ENCODE measurements at regions not wholly inside any gene's neighbourhood (a gene's known extent, or its start where the extent isn't known, plus 50 kb on each side); places are given as distances from the start of the nearest gene placed in this dataset.
A peak's percentile ranks its signal among the peaks of the same experiment; 100 is the strongest.

- intact Hi-C loops (cut with DNase I): no loop called here
- no peaks in the 10 kb centered on the region for H3K36me3 ChIP-seq
- TF ChIP-seq CTCF (IDR thresholded peaks at IDR 0.05) (no peak), POLR2AphosphoS5 (IDR thresholded peaks at IDR 0.05) (no peak), POLR2A (IDR thresholded peaks at IDR 0.05) (no peak), EP300 (IDR thresholded peaks at IDR 0.05) (no peak)
- H3K9me3 ChIP-seq: no peaks in the 10 kb centered on the region
- H3K4me1 ChIP-seq: peaks cover 0 to 7% (median 0%) of the 10 kb centered on the region in 4 donors
- 12% methylated on average over 2 of the region's 2 CpGs for WGBS, 2 donors
- DNase-seq: no peak
- peak overlapping the region in 2 of 4 donors; percentile 5 to 7 for H3K4me3 ChIP-seq
- no peaks in the 10 kb centered on the region for H3K27me3 ChIP-seq
- H3K27ac ChIP-seq: no peak overlapping the region
These were observed 101.1 kb upstream of the GNAQ start for GRCh38 chr9:78132701-78133058.

DNA sequence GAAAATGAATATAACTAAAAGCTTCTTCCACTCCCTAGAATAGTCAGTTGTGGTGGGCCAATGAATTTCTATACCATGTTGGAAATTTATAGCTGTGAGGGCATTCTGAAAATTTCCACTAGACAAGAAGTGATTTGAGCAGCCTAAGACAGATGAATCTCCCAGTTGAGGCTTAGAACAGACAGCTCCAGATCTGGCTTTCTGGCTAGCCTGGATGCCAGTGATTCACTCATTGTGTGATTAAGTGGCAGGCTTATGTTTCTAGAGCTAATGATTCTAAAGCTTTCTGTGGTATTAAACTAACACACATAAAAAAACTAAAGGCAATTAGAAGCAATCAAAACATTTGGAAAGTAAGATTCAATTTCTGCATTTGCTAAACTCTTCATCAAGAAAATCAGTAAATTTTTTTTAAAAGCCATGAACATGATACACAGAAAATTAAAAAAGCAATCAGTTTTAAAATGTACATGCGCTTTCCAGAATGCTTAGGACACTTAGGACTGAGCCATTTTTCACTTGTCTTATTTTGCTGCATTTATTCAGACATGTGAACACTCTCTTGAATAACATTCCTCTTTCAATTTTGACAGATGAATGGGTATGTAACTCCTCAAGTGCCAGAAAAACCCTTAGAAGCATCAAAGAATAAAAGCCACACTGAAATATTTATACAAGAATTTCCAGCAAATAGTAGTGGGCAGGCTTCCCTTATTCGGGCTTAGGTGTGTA, 100.5 kb upstream of the GNAQ start:
- TF ChIP-seq POLR2AphosphoS5 (IDR thresholded peaks at IDR 0.05): no peak
- TF ChIP-seq POLR2A (IDR thresholded peaks at IDR 0.05): no peak
- TF ChIP-seq EP300 (IDR thresholded peaks at IDR 0.05): no peak
- TF ChIP-seq CTCF (IDR thresholded peaks at IDR 0.05): no peak
- no peaks in the 10 kb centered on the region for H3K36me3 ChIP-seq
- no peaks in the 10 kb centered on the region for H3K27me3 ChIP-seq
- intact Hi-C loops (cut with DNase I): no loop called here
- no peak overlapping the region for H3K27ac ChIP-seq
- peaks cover 0 to 7% (median 0%) of the 10 kb centered on the region in 4 donors for H3K4me1 ChIP-seq
- DNase-seq: no peak
- H3K4me3 ChIP-seq: peak overlapping the region in 2 of 4 donors; percentile 5 to 7
- no peaks in the 10 kb centered on the region for H3K9me3 ChIP-seq
- 80 to 82% methylated on average over 2 of the region's 2 CpGs for WGBS, 2 donors

DNA sequence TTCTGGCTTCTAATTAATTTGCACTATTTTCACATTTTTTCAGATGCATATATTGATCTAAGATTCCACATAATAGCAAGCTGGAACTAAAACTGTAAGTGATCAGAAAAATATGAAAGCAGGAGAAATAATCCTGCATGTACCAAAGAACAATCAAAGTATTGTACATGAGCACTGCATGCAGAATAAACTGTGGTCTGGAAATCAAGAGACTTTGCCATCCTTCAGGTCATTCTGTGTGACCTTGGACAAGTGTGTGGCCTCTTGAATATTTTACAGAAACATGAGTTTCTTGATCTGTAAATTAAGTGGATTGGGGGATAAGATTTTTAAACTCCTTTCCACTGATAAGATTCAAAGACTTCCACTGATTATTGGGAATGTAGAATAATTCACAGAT, 99.2 kb upstream of the GNAQ start:
- no peaks in the 10 kb centered on the region for H3K27me3 ChIP-seq
- no peak for DNase-seq
- H3K36me3 ChIP-seq: no peaks in the 10 kb centered on the region
- no peak overlapping the region for H3K4me3 ChIP-seq
- no peak overlapping the region for H3K27ac ChIP-seq
- TF ChIP-seq POLR2AphosphoS5 (IDR thresholded peaks at IDR 0.05) (no peak), EP300 (IDR thresholded peaks at IDR 0.05) (no peak), CTCF (IDR thresholded peaks at IDR 0.05) (no peak), POLR2A (IDR thresholded peaks at IDR 0.05) (no peak)
- H3K9me3 ChIP-seq: no peaks in the 10 kb centered on the region
- intact Hi-C loops (cut with DNase I): no loop called here
- peaks cover 0 to 7% (median 0%) of the 10 kb centered on the region in 4 donors for H3K4me1 ChIP-seq

- TF ChIP-seq POLR2AphosphoS5 (IDR thresholded peaks at IDR 0.05) (no peak), EP300 (IDR thresholded peaks at IDR 0.05) (no peak)
- Histone ChIP-seq H3K27ac (no peak overlapping the region), H3K4me3 (no peak overlapping the region), H3K27me3 (no peaks in the 10 kb centered on the region), H3K36me3 (no peaks in the 10 kb centered on the region), H3K4me1 (peaks cover 0 to 7% (median 0%) of the 10 kb centered on the region in 4 donors), H3K9me3 (no peaks in the 10 kb centered on the region)
- 85 to 86% methylated on average over 6 of the region's 6 CpGs for WGBS, 2 donors
- intact Hi-C loops (cut with DNase I): no loop called here
- no peak for DNase-seq
These were observed 98.4 kb upstream of the GNAQ start for GRCh38 chr9:78130004-78130403.

DNA sequence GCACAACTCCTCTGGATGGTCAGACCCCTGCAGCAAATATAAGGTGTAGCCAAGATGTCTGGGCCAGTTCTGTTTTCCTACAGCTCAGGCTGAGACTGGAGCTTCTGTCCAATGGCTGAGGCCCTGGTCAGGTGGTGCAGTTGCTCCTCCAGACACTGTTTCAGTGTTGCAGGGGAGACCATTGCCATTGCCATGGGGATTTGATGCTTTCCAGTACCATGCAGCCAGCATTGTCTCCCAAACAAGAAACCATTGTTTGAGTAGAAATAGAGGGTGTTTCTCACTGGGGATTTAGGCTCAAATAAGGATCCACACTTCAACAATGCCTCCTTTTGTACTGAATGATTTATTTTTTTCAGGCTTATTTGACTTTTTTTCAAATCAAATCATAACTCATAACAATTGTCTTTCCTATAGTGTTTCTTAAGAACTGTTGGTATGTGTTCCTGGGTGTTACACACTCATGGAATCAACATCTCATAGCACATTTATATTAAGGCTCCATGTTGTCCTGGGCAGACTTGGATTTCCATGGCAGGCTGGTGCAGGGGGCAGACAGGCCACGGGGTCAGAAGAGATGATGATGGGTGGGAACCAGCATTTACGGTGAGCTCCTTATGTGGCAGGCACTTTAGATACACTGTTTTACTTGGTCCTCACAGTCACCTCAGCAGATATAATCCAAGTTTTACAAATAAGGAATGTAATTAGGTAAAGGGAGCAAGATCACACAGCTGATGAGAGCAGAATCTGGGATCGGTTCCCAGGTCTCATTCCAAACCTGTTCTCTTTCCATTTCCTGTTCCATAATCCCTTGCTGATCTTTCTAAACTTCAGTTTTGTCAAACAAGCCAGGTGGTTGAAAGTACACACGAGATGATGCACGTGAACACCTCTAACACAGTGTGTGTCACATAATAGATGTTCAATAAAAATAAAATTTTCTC, 95.9 kb upstream of the GNAQ start:
- TF ChIP-seq POLR2AphosphoS5 (IDR thresholded peaks at IDR 0.05): no peak
- no peak for TF ChIP-seq POLR2A (IDR thresholded peaks at IDR 0.05)
- no peak for TF ChIP-seq CTCF (IDR thresholded peaks at IDR 0.05)
- TF ChIP-seq EP300 (IDR thresholded peaks at IDR 0.05): no peak
- H3K27me3 ChIP-seq: no peaks in the 10 kb centered on the region
- H3K4me3 ChIP-seq: no peak overlapping the region
- H3K9me3 ChIP-seq: peaks cover 0 to 3% (median 0%) of the 10 kb centered on the region in 4 donors
- no peak overlapping the region for H3K27ac ChIP-seq
- peaks cover 0 to 4% (median 0%) of the 10 kb centered on the region in 4 donors for H3K4me1 ChIP-seq
- WGBS, 2 donors: 59 to 85% methylated on average over 5 of the region's 5 CpGs
- intact Hi-C loops (cut with DNase I): no loop called here
- DNase-seq: no peak
- no peaks in the 10 kb centered on the region for H3K36me3 ChIP-seq

Data from sigmoid colon (tissue), 6 donors.